ENCODE measurements at regions not wholly inside any gene's neighbourhood (a gene's known extent, or its start where the extent isn't known, plus 50 kb on each side); places are given as distances from the start of the nearest gene placed in this dataset.

- no peak for TF ChIP-seq CTCF (IDR thresholded peaks at IDR 0.05)
- TF ChIP-seq POLR2A (IDR thresholded peaks at IDR 0.05) = no peak
Measured at GRCh38 chr5:57700072-57700471, 217.5 kb upstream of the ACTBL2 start.

Data from breast epithelium (tissue), 3 donors.